NCI-H82 (cell line): ENCODE measurements at regions not wholly inside any gene's neighbourhood (a gene's known extent, or its start where the extent isn't known, plus 50 kb on each side); places are given as distances from the start of the nearest gene placed in this dataset.

ENCODE experiments used
- DNase-seq: peaks from one replicate; lab custom pipeline; 2025; lab: John Stamatoyannopoulos, UW

DNA sequence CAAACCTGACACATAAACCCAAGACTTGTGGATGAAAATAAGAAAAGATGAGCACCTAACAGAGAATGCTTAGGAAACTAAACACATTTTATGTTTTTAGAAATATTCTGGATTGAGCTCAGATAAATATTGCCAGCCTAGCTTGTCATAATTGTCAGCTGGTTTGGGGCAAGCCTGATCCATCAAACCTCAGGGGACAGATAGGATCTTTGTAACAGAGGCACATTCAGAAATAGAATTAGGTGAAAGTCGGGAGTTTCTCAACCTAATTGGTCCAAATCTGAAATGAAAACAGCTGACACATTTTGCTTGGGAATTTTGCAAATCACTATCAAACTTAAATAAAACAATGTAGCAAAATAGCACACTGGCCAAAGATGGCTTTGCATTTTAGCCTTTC lies 503.7 kb downstream of the ANXA1 start:
- DNase-seq: no peak

DNA sequence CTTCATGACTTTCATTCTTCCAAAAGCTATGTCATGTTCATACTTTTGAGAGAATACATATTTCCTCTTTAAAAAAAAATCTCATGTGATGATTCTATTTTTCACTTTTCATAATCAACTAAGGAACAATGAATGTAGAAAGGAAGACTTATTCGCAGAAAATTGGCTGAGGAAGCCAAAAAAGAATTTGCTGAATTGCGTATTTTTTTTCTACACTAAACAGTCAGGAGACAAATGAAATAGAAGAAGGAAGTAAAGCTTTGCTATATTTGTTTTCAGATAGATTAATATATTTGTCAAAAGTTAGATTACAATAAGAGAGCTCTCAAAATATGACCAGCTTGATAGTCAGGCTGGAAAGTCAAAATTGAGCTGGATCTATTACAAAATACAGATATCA lies 504.2 kb downstream of the ANXA1 start:
- DNase-seq: no peak

DNA sequence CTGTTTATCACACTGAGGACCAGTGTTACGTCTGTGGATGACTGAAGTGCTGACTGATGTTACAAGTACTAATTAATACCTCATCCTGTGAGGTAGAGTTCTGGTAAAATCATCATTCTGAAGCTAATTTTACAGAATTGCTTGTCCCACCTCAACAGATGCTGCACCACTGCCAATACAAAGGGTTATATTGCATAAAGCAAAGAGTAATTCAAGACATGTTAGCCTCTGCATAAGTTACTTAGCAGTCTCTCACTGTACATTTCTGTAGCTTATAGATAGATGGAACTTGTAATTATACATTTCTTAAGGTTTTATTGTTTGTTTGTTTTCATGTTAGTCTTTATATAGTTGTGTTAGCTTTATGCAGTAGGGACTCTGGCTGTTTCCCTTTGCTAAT lies 513.6 kb downstream of the ANXA1 start:
- no peak for DNase-seq

DNA sequence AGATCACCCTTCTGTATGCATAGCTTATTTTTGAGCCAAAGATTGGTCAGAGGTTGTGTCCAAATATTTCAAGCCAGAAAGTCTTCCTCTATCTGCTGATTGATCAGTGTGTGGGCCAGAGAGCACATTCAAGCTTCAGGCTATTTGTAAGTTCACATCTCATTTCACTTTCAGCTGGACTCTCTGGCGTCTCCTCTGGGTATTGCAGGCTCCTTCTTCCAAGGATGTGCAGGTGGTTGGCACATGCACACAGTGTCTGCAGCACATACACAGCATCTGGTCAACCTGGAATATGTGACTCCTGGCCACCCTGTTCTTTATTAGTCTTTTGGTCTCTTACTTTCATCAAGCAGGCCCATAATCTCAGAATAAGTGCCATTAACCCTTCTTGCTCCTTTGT lies 516.1 kb downstream of the ANXA1 start:
- DNase-seq: peak; percentile 16

DNA sequence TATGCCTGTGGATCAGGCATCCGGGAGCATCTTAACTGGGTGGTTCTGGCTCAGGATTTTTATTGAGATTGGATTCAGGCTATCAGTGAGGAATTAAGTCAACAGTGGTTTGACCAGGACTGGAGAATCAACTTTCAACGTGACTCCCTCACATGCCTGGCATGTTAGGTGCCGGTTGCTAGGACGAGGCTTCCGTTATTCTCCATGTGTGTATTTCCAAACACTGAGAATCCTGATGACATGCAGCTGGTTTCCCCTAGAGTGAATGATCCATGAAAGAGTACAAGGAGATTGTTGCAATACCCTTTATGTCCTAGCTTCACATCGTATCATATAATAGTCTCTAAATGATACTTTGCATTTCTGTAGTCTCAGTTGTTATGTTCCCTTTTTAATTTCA lies 529.2 kb downstream of the ANXA1 start:
- no peak for DNase-seq

DNA sequence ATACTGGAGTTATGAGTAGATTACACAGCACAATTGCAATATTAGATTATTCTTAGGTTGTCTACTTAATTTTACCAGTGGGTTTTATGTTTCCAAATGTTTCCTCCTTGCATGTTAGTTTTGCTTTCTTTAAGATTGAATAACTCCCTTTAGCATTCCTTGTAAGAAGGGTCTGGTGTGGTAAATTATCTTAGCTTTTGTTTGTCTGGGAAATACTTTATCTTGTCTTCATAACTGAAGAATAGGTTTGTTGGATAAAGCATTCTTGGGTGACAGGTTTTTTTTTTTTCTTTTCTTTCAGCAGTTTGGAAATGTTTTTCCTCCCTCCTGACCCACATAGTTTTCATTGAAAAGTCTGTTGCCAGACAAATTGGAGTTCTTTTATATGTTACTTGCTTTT lies 531.1 kb downstream of the ANXA1 start:
- DNase-seq: no peak

DNA sequence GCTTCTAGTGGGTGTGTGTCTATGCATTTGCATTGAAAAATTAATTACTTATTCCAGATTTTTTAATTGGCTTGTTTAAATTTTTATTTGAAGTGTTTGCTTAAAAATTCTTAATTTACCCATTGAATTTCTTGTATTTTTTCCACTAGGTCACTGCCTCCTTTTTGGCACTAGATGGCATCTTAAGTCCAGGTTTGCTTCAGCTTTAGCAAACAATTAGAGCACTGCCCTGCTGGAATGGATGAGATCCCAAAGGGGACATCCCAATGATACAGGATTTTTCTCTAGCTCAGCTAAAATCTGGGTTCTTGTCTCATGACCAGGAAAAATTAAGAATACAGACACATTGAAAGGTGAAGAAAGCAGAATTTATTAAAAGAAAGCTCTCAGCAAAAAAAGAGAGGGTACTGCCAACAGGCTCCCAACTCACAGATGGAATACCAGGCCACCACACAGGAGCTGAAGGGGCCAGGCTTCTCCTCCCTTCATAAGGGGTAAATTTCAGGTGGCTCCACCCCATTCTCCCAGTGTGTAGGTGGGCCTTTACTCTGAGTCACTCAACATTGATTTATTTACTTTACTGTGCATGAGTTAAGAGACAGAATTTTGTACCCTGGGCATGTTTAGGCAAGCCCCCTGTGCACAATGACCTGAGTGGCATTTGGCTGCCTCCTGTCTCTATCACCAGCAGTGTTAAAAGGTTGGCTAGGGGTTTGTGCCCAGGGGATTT lies 532.4 kb downstream of the ANXA1 start:
- DNase-seq: peak; percentile 21

DNA sequence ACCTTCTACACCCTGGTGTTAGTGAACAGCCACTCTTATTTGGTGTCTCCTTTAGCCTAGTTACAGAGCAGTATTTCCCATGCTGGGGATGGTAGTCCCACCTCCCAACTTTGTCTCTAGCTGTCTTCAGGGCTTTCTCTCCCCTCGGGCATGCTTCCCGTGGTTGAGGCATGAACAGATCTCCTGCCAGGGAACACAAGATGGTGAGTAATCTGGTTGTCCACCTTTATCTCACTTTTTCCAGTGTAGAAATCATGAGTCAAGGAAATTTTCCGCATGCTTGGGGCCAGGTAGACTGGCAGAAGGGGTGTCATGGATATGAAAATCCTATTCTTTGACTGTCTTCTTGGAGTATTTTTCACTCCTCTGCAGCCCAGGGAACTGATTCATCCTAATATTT lies 532.9 kb downstream of the ANXA1 start:
- DNase-seq: no peak

DNA sequence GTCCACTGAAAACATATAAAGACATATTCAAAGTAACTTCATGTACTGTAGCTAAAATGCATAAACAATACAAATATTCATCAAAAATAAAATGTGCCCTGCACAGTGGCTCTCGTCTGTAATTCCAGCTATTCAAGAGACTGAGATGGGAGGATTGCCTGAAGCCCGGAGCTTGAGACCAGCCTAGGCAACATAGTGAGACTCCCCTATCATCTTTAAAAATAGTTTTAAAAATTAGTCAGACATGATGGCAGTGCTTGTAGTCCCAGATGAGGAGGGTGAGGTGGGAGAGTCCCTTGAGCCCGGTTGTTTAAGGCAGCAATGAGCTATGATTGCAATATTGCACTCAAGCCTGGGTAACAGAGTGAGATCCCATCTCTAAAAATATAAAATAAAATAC lies 534.1 kb downstream of the ANXA1 start:
- no peak for DNase-seq

DNA sequence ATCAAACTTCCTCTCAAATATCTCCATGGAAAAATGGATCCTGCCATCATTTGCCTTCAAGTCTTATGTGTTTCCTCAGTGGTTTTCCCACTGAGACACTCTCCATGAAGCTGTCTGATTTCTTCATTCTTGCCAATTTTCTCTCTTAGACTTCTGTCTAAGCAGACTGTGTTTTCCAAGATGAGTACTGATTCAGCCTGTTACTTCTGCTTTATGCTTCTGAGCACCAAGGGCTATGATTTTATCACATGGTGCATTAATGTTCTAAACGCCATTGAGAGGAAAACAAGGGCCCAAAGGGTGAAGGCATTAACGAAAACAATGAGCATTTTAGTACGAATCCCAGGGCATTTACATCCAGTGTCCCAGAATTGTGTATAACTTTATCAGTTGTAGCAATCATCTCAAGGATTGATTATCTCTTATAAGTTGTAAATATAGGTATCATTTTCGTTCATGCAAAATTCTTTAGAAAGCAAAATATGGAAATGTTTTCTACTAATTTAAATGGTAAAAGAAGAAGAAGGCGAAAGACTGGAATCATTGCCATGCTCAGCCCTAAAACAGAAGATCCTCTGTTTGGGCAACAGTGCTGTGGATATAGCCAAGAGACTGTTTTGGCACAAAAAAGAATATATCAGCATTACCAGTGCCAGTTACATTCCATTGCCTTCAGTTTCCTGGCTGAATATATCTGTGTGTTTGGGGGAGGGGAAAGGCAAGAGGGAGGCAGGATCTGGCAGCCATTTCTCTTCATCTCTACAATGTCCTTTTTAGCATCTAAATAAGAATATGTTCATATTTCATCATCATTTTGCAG lies 537.6 kb downstream of the ANXA1 start:
- DNase-seq: no peak

DNA sequence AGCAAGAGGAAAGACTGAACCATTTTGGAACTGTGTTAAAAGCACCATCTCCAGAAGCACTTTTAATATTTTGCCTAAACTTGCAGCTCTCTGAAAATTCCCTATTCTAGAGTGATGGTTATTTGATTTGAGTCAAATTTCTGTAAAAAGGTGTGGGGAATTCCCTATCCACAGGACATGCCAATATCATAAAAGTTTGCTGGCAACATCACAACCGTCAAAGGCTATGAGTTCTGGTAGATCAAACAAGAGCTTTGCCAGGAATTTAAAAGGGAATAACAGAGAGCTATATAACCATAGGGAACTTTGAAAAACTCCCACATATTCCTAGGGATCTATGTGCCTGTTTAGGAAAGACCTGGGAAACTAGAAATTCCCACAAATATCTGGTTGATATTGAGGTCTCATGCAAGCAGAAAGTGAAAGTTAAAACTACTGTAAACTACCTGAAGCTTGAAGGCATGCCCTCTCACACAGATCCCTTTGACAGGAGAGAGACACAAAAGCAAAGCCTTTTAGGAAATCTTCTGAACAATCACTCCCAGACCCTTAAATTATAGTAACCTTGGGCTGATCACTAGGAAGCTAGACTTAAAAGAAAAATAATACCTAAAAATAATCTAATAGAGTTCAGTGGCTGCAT lies 549.9 kb downstream of the ANXA1 start:
- no peak for DNase-seq

DNA sequence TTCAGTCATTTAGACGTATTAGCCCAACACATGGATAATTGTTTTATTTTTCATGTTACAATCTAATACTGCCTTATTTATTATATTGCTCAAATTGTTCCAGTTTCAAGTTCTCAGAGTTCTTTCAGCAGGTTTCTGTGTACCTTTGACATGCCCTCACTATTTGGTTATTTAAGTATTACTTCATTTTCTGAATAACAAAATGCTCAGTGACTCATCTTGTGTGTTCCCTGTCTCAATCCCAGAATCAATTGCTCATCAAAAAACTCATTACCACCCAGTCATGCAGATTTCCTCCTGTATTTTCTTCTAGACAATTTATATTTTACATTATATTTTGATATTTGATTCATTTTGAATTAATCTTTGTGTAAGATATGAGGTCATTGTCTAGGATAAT lies 562.6 kb downstream of the ANXA1 start:
- no peak for DNase-seq

DNA sequence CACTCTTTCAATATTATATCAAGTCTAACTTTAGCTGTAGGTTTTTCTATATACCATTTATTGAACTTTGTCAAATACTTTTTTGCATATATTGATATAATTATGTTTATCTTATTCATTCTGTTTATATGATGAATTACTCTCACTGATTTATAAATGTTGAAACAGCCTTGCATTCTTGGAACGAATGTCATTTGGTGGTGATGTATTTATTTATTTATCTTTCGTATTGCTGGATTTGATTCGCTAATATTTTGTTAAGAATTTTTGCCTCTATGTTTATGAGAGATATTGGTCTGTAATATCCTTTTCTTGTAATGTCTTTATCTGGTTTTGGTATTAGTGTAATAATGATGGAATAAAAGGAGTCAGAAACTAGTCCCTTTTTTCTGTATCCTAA lies 563.9 kb downstream of the ANXA1 start:
- DNase-seq: no peak

DNA sequence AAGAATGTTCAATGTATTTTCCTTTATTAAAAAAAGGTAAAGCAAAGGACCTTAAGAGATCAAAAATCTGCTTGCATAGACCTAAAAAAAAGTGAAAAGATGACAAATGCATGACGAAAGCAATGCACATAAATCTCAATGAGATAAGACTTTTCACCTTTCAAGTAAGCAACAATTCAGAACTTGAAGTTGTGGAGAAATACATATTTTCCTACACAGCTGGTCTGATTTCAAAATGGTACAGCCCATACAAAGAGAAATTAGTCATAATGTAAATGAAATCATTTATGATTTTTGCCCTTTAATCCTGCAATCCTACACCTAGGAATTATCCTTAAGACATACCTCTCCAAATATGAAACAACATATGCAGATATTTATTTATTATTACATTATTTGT lies 568.0 kb downstream of the ANXA1 start:
- DNase-seq: no peak

DNA sequence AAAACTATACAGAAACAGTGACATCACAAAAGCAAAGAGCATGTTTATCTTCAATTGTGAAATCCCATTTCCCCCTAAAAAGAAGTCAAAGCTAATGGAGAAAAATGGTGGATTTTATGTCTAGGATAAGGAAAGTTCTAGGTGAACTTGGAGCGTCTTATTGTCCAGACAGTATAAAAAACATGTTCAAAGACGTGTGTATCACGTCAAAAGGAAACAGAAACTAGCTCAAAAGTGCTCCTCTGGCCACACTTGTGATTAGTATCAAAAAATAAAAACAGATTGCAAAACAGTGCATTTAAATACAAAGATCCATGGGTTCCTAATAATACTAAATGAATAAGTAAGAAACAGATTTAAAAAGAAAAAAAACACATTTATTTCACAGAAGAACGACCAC lies 568.9 kb downstream of the ANXA1 start:
- no peak for DNase-seq

DNA sequence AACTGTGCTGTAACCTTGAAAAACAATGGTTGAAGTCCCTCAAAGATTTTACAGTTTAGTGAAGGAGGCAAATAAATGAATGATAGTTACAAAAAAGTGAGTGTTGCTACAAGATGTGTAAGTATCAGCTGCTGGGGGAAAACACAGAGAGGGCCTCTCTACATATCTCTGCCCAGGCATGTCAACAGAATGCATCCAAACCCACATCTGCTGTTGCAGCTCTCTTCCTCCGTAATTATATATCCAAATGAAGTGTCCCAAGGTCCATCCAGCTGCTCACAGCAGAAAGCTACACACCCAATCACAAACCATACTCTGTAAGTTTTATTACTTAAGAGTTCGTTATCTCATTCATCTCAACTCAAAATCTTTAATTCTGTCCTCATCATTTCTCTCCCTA lies 584.6 kb downstream of the ANXA1 start:
- no peak for DNase-seq

DNA sequence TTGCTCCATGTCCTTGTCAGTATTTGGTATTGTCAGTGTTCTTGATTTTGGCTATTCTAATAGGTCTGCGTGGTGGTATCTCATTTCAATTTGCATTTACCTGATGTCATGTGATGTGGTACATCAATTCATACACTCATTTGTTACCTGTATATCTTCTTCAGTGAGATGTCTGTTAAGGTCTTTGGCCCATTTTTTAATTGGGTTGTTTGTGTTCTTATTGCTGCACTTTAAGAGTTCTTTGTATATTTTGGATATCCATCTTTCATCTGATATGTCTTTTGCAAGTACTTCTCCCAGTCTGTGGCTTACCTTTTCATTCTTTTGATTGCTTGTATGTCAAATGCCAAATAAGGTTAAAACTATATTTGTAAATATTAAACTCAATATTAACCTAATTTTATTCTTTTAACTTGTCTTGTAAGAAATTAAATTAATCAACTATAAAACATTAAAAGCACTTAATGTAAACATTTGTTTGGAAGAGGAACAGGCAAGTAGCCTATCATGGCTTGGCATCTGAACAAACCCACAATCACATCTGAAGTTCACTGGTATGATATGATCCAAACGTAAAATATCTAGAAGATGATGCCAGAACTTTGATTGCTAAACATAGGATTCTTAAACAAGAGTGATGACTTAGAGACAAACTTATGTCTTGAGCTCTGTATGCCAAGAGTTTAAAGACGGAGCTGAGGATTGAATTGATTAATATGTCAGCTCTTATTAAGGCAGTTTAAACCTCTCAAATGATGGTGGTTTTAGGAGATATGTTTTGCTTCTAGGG lies 587.3 kb downstream of the ANXA1 start:
- DNase-seq: no peak

DNA sequence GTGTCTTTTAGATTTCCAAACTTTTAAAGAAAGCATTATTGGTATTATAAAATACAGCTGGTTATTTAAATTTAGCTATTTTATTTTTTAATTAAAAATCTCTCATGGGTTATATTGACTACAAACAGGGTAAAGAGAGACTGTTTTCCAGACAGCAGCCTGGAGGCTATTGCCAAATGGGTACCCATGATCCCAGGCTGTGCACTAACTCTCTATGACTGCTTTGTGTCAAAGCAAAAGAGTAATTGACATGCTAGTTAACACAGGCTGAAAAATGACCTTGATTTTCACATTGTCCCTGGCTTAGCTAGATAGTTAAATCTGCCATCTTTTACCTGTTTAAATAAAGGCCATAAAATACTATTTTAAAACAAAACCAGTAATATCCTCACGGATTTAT lies 589.7 kb downstream of the ANXA1 start:
- DNase-seq: no peak

DNA sequence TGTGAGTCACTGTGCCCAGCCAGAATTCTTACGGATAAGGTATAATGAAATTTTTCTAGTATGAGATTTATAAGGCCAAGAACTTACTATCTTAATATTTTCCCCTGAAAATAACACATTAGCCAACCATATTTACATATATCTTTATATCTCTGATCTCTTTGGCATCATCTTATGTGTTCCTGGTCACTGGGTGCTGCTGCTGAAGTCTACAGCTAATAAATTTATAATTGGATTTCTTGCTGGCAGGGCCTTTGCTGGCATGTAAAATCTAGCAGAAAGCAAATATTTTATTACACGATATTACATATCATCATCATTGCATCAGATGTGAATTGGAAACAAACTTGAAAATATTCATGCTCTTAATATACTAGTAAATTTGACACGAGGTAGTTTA lies 590.7 kb downstream of the ANXA1 start:
- no peak for DNase-seq

DNA sequence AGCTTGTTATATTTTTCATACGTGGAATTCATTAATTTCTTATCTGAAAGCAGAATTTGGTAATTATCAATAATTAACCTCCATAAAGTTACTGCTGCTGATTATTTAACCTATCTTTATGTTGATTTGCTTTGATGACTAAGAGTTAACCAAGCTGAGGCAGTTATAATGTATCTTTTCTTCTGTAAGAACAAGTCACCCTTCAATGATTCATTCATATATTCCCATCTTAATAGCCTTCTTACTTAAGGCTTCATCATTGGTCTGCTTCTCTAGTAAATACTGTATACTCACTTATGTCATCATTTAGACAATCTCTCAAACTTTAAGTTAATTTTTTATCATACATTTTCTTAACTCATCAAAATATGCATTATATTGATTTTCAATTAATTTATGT lies 592.2 kb downstream of the ANXA1 start:
- no peak for DNase-seq

DNA sequence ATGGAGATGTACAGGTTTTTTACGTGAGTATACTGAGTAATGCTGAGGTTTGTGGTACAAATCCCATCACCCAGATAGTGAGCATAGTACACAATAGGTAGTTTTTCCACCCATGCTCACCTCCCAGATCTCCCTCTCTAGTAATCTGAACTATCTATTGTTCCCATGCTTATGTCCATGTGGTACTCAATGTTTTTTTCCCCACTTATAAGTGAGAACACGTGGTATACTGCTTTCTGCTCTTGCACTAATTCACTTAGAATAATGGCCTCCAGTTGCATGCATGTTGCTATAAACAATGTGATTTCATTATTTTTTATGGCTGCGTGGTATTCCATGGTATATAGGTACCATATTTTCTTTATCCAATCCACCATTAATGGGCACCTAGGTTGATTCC lies 593.9 kb downstream of the ANXA1 start:
- no peak for DNase-seq

DNA sequence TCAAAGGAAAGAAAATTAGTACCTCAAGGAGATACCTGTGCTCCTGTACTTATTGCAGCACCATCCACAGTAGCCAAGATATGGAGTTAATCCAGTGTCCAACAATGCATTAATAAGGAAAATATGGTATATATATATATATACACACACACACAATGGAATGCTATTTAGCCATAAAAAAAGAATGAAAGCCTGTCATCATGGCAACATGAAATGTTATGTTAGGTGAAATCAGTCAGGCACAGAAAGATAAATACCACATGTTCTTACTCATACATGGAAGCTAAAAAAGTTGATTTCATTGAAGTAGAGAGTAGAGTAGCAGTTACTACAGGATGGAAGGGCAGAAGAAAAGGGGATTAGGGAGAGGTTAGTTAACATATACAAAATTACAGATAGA lies 601.5 kb downstream of the ANXA1 start:
- DNase-seq: no peak
